Mesodermal cell (in vitro differentiated cells): ENCODE measurements at regions not wholly inside any gene's neighbourhood (a gene's known extent, or its start where the extent isn't known, plus 50 kb on each side); places are given as distances from the start of the nearest gene placed in this dataset.
"Not testable (repeated sequence)": the region's sequence is repeated elsewhere in the genome, so short reads cannot be mapped to it uniquely, and the experiment has no call there.

Source experiments
- H3K27ac ChIP-seq: 2 replicates; pipeline ENCODE4 v1.7.0; 2013; ENCODE audit warnings: mild to moderate bottlenecking, low read depth, low read length, moderate library complexity; ENCODE audit not compliant: severe bottlenecking
- H3K36me3 ChIP-seq: 2 replicates; pipeline ENCODE4 v1.7.1; 2013; ENCODE audit warnings: mild to moderate bottlenecking, low read length, moderate library complexity; ENCODE audit not compliant: control insufficient read depth, insufficient read depth
- H3K4me1 ChIP-seq: one replicate; pipeline ENCODE4 v1.7.1; 2013; ENCODE audit warnings: mild to moderate bottlenecking, low read length; ENCODE audit not compliant: insufficient read depth, control insufficient read depth, poor library complexity, severe bottlenecking
- H3K4me3 ChIP-seq: 2 replicates; pipeline ENCODE4 v1.7.0; 2013; ENCODE audit warnings: low read length, control low read depth, mild to moderate bottlenecking; ENCODE audit not compliant: insufficient read depth, poor library complexity, severe bottlenecking; ENCODE audit errors: extremely low read depth
- H3K9me3 ChIP-seq: 2 replicates; pipeline ENCODE4 v1.7.1; 2013; ENCODE audit warnings: mild to moderate bottlenecking, low read length, moderate library complexity; ENCODE audit not compliant: control insufficient read depth
- WGBS, 2 experiments: methylation state at CpG; one replicate each; pipeline ENCODE4 v1.1.5; 2013; ENCODE audit warnings: missing lambda C conversion rate in 2 of 2; ENCODE audit not compliant: insufficient coverage in 2 of 2; 5-methylcytosine and 5-hydroxymethylcytosine counted together

GRCh38 chr17:69672924-69673323 lies 258.4 kb downstream of the MAP2K6 start:
- peaks cover 29% of the 10 kb centered on the region for H3K4me1 ChIP-seq
- no peaks in the 10 kb centered on the region for H3K36me3 ChIP-seq
- H3K4me3 ChIP-seq = no peak overlapping the region
- peak overlapping the region; percentile 84 for H3K27ac ChIP-seq
- 33 to 88% methylated on average over 1 of the region's 1 CpG for WGBS, 2 experiments
- H3K9me3 ChIP-seq = no peaks in the 10 kb centered on the region

DNA sequence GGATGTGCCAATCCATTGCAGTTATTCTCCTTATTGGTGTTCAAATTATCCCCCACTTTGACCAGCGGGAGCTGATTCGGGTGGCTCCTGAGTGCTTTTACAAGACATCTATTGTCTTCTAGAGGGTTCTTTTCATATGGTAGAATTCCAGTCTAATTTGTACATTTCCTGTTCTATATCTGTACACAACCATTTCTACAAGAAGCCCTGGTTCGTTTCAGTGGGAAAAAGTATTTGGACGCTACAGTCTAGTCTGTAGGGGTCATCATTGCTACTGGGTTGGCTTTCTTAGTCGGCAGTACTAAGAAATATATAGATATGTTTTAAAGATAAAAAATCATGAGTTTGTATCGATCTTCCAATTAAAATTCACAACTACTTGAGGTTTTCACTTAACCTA lies 262.6 kb downstream of the MAP2K6 start:
- WGBS, 2 experiments = no CpG with 5 or more reads among the region's 6 CpGs
- no peak overlapping the region for H3K27ac ChIP-seq
- no peaks in the 10 kb centered on the region for H3K9me3 ChIP-seq
- H3K4me3 ChIP-seq = no peak overlapping the region
- H3K4me1 ChIP-seq = peaks cover 18% of the 10 kb centered on the region
- H3K36me3 ChIP-seq = no peaks in the 10 kb centered on the region

DNA sequence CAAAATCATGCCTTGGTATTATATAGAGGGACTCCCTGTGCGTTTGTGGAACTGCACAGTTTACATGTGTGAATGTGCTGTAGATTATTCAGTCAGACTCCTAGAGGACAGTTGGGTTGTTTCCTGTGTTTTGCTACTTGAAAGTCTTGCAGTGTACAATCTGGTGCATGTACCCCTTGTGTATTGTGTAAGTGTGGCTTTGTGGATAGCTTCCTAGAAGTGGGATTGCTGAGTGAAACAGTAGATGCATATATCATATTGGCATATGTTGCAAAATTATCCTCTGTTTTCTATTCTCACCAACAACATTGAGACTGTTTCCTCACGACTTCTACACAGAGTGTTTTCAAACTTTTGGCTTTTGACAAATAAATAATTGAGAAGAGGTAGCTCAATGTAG lies 263.7 kb downstream of the MAP2K6 start:
- WGBS, 2 experiments = no CpG with 5 or more reads among the region's 2 CpGs
- no peaks in the 10 kb centered on the region for H3K36me3 ChIP-seq
- peaks cover 3% of the 10 kb centered on the region for H3K9me3 ChIP-seq
- H3K27ac ChIP-seq = no peak overlapping the region
- H3K4me1 ChIP-seq = peaks cover 12% of the 10 kb centered on the region
- H3K4me3 ChIP-seq = no peak overlapping the region

DNA sequence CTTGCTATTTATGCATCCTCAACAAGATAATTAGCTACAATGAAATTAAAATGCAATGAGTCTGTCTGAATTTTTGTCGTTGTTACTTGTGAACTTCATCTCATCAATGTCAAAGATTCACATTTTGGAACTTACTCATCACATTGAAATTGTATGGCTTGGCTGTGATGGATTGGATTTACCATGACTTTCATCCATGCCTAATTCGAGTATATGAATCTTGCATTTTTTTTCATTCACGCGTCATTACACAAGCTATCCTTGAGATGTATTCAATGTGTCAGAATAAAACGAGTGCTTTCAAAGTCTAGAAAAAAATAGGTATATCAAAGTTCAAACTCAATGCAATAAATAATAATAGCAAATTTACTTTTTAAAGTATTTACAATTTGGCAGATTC lies 265.3 kb downstream of the MAP2K6 start:
- Histone ChIP-seq H3K4me3 (no peak overlapping the region), H3K4me1 (peaks cover 8% of the 10 kb centered on the region)

DNA sequence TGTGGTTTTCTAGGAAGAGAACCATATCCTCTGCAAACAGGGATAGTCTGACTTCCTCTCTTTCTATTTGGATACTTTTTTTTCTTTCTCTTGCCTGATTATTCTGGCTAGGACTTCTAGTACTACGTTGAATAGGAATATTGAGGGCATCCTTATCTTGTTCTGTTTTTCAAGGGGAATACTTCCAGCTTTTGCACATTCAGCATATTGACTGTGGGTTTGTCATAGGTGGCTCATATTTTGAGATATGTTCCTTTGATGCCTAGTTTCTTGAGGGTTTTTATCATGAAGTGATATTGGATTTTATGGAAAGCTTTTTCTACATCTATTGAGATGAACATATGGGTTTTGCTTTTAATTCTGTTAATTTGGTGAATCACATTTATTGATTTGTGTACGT lies 269.8 kb downstream of the MAP2K6 start:
- no peaks in the 10 kb centered on the region for H3K36me3 ChIP-seq
- no peak overlapping the region for H3K27ac ChIP-seq
- peaks cover 9% of the 10 kb centered on the region for H3K9me3 ChIP-seq
- H3K4me3 ChIP-seq = no peak overlapping the region
- whole genome bisulfite sequencing, 2 experiments = 67% methylated on average over 1 of the region's 2 CpGs; no CpG with 5 or more reads in 1 of the 2 experiments
- H3K4me1 ChIP-seq = peaks cover 4% of the 10 kb centered on the region

More for the DNA sequence above, 265.3 kb downstream of the MAP2K6 start:
- H3K9me3 ChIP-seq = peaks cover 3% of the 10 kb centered on the region
- no peaks in the 10 kb centered on the region for H3K36me3 ChIP-seq
- 100% methylated on average over 1 of the region's 5 CpGs; no CpG with 5 or more reads in 1 of the 2 experiments for WGBS, 2 experiments
- no peak overlapping the region for H3K27ac ChIP-seq

GRCh38 chr17:69685150-69685549 lies 270.7 kb downstream of the MAP2K6 start:
- H3K4me1 ChIP-seq, H3K27ac ChIP-seq, H3K36me3 ChIP-seq, H3K4me3 ChIP-seq: not testable (repeated sequence)
- H3K9me3 ChIP-seq = peaks cover 11% of the 10 kb centered on the region

DNA sequence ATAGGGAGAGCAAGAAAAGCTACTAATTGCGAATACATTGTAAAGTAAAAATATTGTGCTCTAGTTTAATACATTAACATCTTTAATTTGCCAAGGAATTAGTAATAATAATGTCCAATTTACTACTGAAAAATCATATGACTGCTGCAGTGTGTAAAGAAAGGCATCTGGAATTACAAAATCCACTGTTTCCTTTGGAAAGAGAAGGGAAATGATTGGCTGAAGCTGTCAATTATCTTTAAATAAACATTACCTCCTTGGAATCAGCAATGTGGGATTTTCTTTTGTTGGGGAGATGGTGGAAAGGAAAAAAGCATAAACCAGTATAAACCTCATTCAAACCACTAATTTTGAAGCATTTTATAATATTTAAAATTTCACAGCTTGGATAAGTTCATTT lies 276.0 kb downstream of the MAP2K6 start:
- no peak overlapping the region for H3K27ac ChIP-seq
- H3K4me1 ChIP-seq = peaks cover 4% of the 10 kb centered on the region
- peaks cover 8% of the 10 kb centered on the region for H3K9me3 ChIP-seq
- no peak overlapping the region for H3K4me3 ChIP-seq
- WGBS, 2 experiments = no CpG with 5 or more reads among the region's 1 CpG
- H3K36me3 ChIP-seq = no peaks in the 10 kb centered on the region

GRCh38 chr17:69692171-69692570 lies 277.7 kb downstream of the MAP2K6 start:
- Histone ChIP-seq H3K36me3 (no peaks in the 10 kb centered on the region), H3K9me3 (peaks cover 16% of the 10 kb centered on the region), H3K4me3 (no peak overlapping the region), H3K27ac (no peak overlapping the region), H3K4me1 (no peaks in the 10 kb centered on the region)

GRCh38 chr17:69695646-69696045 lies 281.1 kb downstream of the MAP2K6 start:
- Histone ChIP-seq H3K27ac (no peak overlapping the region), H3K9me3 (peaks cover 25% of the 10 kb centered on the region), H3K4me1 (no peaks in the 10 kb centered on the region), H3K4me3 (no peak overlapping the region), H3K36me3 (no peaks in the 10 kb centered on the region)
- 76 to 96% methylated on average over 4 of the region's 7 CpGs for WGBS, 2 experiments

DNA sequence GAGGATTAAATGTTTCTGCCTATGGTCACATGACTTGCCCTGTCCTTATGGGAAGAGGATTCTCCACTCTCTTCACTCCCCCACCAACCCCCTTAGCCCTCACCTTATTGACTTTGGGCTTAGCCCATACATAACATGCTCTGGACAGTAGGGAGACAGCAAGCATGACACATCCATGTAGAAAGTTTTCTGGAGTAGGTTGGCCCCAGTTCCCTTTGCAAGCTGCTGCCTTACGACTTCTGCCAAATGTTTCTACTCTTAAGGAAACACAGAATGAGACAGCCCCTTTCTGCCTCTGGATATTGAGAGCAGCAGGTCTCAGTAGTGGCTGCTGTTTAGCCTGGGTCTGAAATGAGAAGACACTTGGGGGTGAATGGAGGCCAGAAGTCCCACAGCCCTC lies 282.2 kb downstream of the MAP2K6 start:
- Histone ChIP-seq H3K4me3 (no peak overlapping the region), H3K4me1 (no peaks in the 10 kb centered on the region), H3K27ac (no peak overlapping the region), H3K36me3 (no peaks in the 10 kb centered on the region), H3K9me3 (peaks cover 25% of the 10 kb centered on the region)
- no CpG with 5 or more reads among the region's 1 CpG for WGBS, 2 experiments

DNA sequence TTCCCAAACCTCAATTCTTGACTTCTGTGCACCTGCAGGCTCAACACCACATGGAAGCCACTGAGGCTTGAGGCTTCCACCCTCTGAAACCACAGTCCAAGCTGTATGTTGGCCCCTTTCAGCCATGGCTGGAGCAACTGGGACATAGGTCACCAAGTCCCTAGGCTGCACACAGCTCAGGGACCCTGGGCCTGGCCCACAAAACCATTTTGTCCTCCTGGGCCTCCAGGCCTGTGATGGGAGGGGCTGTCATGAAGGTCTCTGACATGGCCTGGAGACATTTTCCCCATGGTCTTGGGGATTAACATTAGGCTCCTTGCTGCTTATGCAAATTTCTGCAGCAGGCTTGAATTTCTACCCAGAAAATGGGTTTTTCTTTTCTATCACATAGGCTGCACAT lies 283.9 kb downstream of the MAP2K6 start:
- not testable (repeated sequence) for H3K27ac ChIP-seq, H3K36me3 ChIP-seq, H3K4me3 ChIP-seq, H3K4me1 ChIP-seq
- peaks cover 25% of the 10 kb centered on the region for H3K9me3 ChIP-seq

DNA sequence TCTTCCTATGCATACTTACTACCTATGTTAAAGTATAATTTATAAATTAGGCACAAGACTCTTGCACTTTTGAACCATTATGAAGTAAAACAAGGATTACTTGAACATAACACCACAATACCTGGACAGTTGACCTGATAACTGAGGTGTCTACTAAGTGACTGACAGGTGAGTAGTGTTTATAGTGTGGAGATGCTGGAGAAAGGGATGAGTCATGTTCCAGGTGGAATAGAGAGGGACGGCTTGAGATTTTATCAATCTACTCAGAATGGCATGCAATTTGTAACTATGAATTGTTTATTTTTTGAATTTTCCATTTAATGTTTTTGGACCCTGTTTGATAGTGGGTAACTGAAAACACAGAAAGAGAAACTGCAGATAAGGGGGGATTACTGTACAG lies 287.6 kb downstream of the MAP2K6 start:
- WGBS, 2 experiments = no CpG with 5 or more reads among the region's 1 CpG
- Histone ChIP-seq H3K27ac (no peak overlapping the region), H3K4me1 (no peaks in the 10 kb centered on the region), H3K9me3 (peaks cover 17% of the 10 kb centered on the region), H3K36me3 (no peaks in the 10 kb centered on the region), H3K4me3 (no peak overlapping the region)
